HUDEP-2 (cell line): ENCODE measurements at regions not wholly inside any gene's neighbourhood (a gene's known extent, or its start where the extent isn't known, plus 50 kb on each side); places are given as distances from the start of the nearest gene placed in this dataset.
A peak's percentile ranks its signal among the peaks of the same experiment; 100 is the strongest.

Experiments used
- DNase-seq, 76 experiments: peaks; one replicate each; lab custom pipeline; 2025; ENCODE audit not compliant: unreplicated experiment in 76 of 76; lab: John Stamatoyannopoulos, UW

GRCh38 chr20:24116611-24117010 is 128.0 kb upstream of the GGTLC1 start:
- no peak for DNase-seq

GRCh38 chr20:24112360-24112759 is 123.8 kb upstream of the GGTLC1 start:
- DNase-seq, result no peak

GRCh38 chr20:24111858-24112257 is 123.3 kb upstream of the GGTLC1 start:
- DNase-seq, result no peak

- DNase-seq, result no peak
These were observed 121.0 kb upstream of the GGTLC1 start for GRCh38 chr20:24109537-24109936.

- DNase-seq, result no peak
These were observed 120.4 kb upstream of the GGTLC1 start for GRCh38 chr20:24109008-24109407.

GRCh38 chr20:24108581-24108980 is 120.0 kb upstream of the GGTLC1 start:
- DNase-seq, result no peak

- DNase-seq, result no peak
These were observed 118.3 kb upstream of the GGTLC1 start for GRCh38 chr20:24106801-24107445.

GRCh38 chr20:24106150-24106800 is 117.7 kb upstream of the GGTLC1 start:
- no peak for DNase-seq

- DNase-seq, result no peak
These were observed 114.3 kb upstream of the GGTLC1 start for GRCh38 chr20:24102749-24103333.

GRCh38 chr20:24102290-24102689 is 113.7 kb upstream of the GGTLC1 start:
- peak in 11 of 76 experiments; percentile 1 to 17 (median 3) for DNase-seq

GRCh38 chr20:24100370-24101011 is 111.9 kb upstream of the GGTLC1 start:
- peak in 35 of 76 experiments; percentile 1 to 44 (median 9) for DNase-seq

- DNase-seq, result no peak
These were observed 110.3 kb upstream of the GGTLC1 start for GRCh38 chr20:24098886-24099285.

GRCh38 chr20:24097506-24098245 is 109.1 kb upstream of the GGTLC1 start:
- DNase-seq, result no peak

- no peak for DNase-seq
These were observed 108.4 kb upstream of the GGTLC1 start for GRCh38 chr20:24096864-24097450.

GRCh38 chr20:24096264-24096663 is 107.7 kb upstream of the GGTLC1 start:
- DNase-seq, result no peak

- no peak for DNase-seq
These were observed 107.2 kb upstream of the GGTLC1 start for GRCh38 chr20:24095756-24096155.

- DNase-seq, result no peak
These were observed 106.7 kb upstream of the GGTLC1 start for GRCh38 chr20:24095303-24095702.

GRCh38 chr20:24089576-24089975 is 101.0 kb upstream of the GGTLC1 start:
- DNase-seq, result no peak

GRCh38 chr20:24086121-24086520 is 97.5 kb upstream of the GGTLC1 start:
- no peak for DNase-seq

- no peak for DNase-seq
These were observed 95.7 kb upstream of the GGTLC1 start for GRCh38 chr20:24084281-24084680.

GRCh38 chr20:24081077-24081476 is 92.5 kb upstream of the GGTLC1 start:
- no peak for DNase-seq
